GM12892 (cell line): ENCODE measurements at regions not wholly inside any gene's neighbourhood (a gene's known extent, or its start where the extent isn't known, plus 50 kb on each side); places are given as distances from the start of the nearest gene placed in this dataset.

Experiments used
- POLR2A ChIP-seq: IDR thresholded peaks from 2 replicates; pipeline ENCODE4 v1.6.1; 2011; ENCODE audit warnings: low read depth, low read length, control low read depth
- POLR2AphosphoS5 ChIP-seq: IDR thresholded peaks from 2 replicates; pipeline ENCODE4 v1.6.1; 2011; ENCODE audit warnings: low read depth, low read length, control low read depth
- TAF1 ChIP-seq: IDR thresholded peaks from 2 replicates; pipeline ENCODE4 v1.6.1; 2011; ENCODE audit warnings: low read depth, mild to moderate bottlenecking, control low read depth, low read length, borderline replicate concordance

- TF ChIP-seq POLR2AphosphoS5 (no peak), POLR2A (no peak), TAF1 (no peak)
These were observed 1035.3 kb upstream of the GBE1 start for GRCh38 chr3:82796765-82797164.
